HG03354 (cell line): ENCODE measurements at regions not wholly inside any gene's neighbourhood (a gene's known extent, or its start where the extent isn't known, plus 50 kb on each side); places are given as distances from the start of the nearest gene placed in this dataset.

Source experiments
- ATAC-seq: cut with Tn5 transposase; IDR thresholded peaks from one replicate; pipeline ENCODE4 v1.9.1; 2021; ENCODE audit warnings: mild to moderate bottlenecking; ENCODE audit not compliant: unreplicated experiment, poor library complexity, severe bottlenecking

GRCh38 chr1:188277771-188278170, 1449.0 kb downstream of the PLA2G4A start:
- ATAC-seq, result no peak

- ATAC-seq, result no peak
Measured at GRCh38 chr1:188281921-188282320, 1453.2 kb downstream of the PLA2G4A start.

GRCh38 chr1:188295157-188295556, 1466.4 kb downstream of the PLA2G4A start:
- ATAC-seq, result no peak

GRCh38 chr1:188302746-188303145, 1474.0 kb downstream of the PLA2G4A start:
- no peak for ATAC-seq

GRCh38 chr1:188314557-188315137, 1485.9 kb downstream of the PLA2G4A start:
- ATAC-seq, result no peak

GRCh38 chr1:188317894-188318293, 1489.1 kb downstream of the PLA2G4A start:
- ATAC-seq, result no peak

GRCh38 chr1:188325211-188325610, 1496.5 kb downstream of the PLA2G4A start:
- no peak for ATAC-seq

GRCh38 chr1:188343914-188344313, 1515.2 kb downstream of the PLA2G4A start:
- ATAC-seq, result no peak

GRCh38 chr1:188350104-188350503, 1521.4 kb downstream of the PLA2G4A start:
- no peak for ATAC-seq

- ATAC-seq, result no peak
Measured at GRCh38 chr1:188355082-188355481, 1526.3 kb downstream of the PLA2G4A start.

GRCh38 chr1:188355847-188356246, 1527.1 kb downstream of the PLA2G4A start:
- no peak for ATAC-seq

GRCh38 chr1:188359315-188359714, 1530.6 kb downstream of the PLA2G4A start:
- no peak for ATAC-seq

- no peak for ATAC-seq
Measured at GRCh38 chr1:188363943-188364342, 1535.2 kb downstream of the PLA2G4A start.

GRCh38 chr1:188364927-188365449, 1536.2 kb downstream of the PLA2G4A start:
- ATAC-seq, result no peak

GRCh38 chr1:188365874-188366273, 1537.1 kb downstream of the PLA2G4A start:
- ATAC-seq, result no peak

- ATAC-seq, result no peak
Measured at GRCh38 chr1:188367661-188368060, 1538.9 kb downstream of the PLA2G4A start.

- no peak for ATAC-seq
Measured at GRCh38 chr1:188371295-188371806, 1542.6 kb downstream of the PLA2G4A start.

GRCh38 chr1:188372821-188373220, 1544.1 kb downstream of the PLA2G4A start:
- ATAC-seq, result no peak

- no peak for ATAC-seq
Measured at GRCh38 chr1:188382851-188383250, 1554.1 kb downstream of the PLA2G4A start.

- ATAC-seq, result no peak
Measured at GRCh38 chr1:188386161-188386560, 1557.4 kb downstream of the PLA2G4A start.

GRCh38 chr1:188386666-188387065, 1557.9 kb downstream of the PLA2G4A start:
- ATAC-seq, result no peak

- ATAC-seq, result no peak
Measured at GRCh38 chr1:188394677-188395076, 1565.9 kb downstream of the PLA2G4A start.
